Spleen (tissue), 7 donors: ENCODE measurements at regions not wholly inside any gene's neighbourhood (a gene's known extent, or its start where the extent isn't known, plus 50 kb on each side); places are given as distances from the start of the nearest gene placed in this dataset.

Experiments
- CTCF ChIP-seq, 11 experiments: fragments of 200-600 bp in 7 of 11; fragments of 450-650 bp in 4 of 11; sonication (generic) in 4 of 11; IDR thresholded peaks in 8 of 11; conservative IDR thresholded peaks in 3 of 11; 1 replicate in 7 of 11; 2 replicates in 4 of 11; pipeline versions ENCODE4 v1.4.0 to v1.8.0; 2016 to 2021; ENCODE audit warnings: antibody characterized with exemption in 11 of 11, inconsistent platforms in 4 of 11, mild to moderate bottlenecking in 1 of 11
- POLR2A ChIP-seq, 3 donors: fragments of 450-650 bp; IDR thresholded peaks; one replicate each; pipeline ENCODE4 v1.5.1; 2017; ENCODE audit warnings: antibody characterized with exemption in 3 of 3, mild to moderate bottlenecking in 1 of 3
- donor health status: DM: no; HTN: no; CAD: no; lungs with moderate emphysema.
- donor health status: DM: no; HTN: no; CAD: no.
- donor health status: DM: no; HTN: no; CAD: no.

GRCh38 chr15:91733661-91734060 lies 119.8 kb upstream of the SLCO3A1 start:
- no peak for TF ChIP-seq CTCF (IDR thresholded peaks at IDR 0.05 in 8 of 11, conservative IDR thresholded peaks at IDR 0.05 in 3 of 11)
- no peak for TF ChIP-seq POLR2A (IDR thresholded peaks at IDR 0.05)
